ENCODE measurements at regions not wholly inside any gene's neighbourhood (a gene's known extent, or its start where the extent isn't known, plus 50 kb on each side); places are given as distances from the start of the nearest gene placed in this dataset.

GRCh38 chr7:415646-416525 lies 103.8 kb downstream of the PDGFA start:
- Mint-ChIP-seq H3K27ac (ENCODE audit: unreplicated experiment) (no peak overlapping the region), H3K9me3 (ENCODE audit: unreplicated experiment) (peaks cover 21% of the 10 kb centered on the region), H3K27me3 (ENCODE audit: unreplicated experiment) (no peaks in the 10 kb centered on the region), H3K4me1 (ENCODE audit: low read depth, unreplicated experiment) (no peaks in the 10 kb centered on the region), H3K4me3 (ENCODE audit: unreplicated experiment) (no peak overlapping the region), H3K36me3 (ENCODE audit: unreplicated experiment) (peaks cover 8% of the 10 kb centered on the region)
- DNase-seq, result no peak
- TF ChIP-seq CTCF (IDR thresholded peaks at IDR 0.05; ENCODE audit: partially characterized antibody, unreplicated experiment), result no peak

GRCh38 chr7:416761-417624 lies 102.7 kb downstream of the PDGFA start:
- no peak for DNase-seq
- Mint-ChIP-seq H3K27ac (ENCODE audit: unreplicated experiment) (no peak overlapping the region), H3K36me3 (ENCODE audit: unreplicated experiment) (peaks cover 8% of the 10 kb centered on the region), H3K4me3 (ENCODE audit: unreplicated experiment) (no peak overlapping the region), H3K4me1 (ENCODE audit: low read depth, unreplicated experiment) (no peaks in the 10 kb centered on the region), H3K27me3 (ENCODE audit: unreplicated experiment) (no peaks in the 10 kb centered on the region), H3K9me3 (ENCODE audit: unreplicated experiment) (peaks cover 21% of the 10 kb centered on the region)
- TF ChIP-seq CTCF (IDR thresholded peaks at IDR 0.05; ENCODE audit: partially characterized antibody, unreplicated experiment), result no peak

- Mint-ChIP-seq H3K27ac (ENCODE audit: unreplicated experiment) (no peak overlapping the region), H3K36me3 (ENCODE audit: unreplicated experiment) (peaks cover 8% of the 10 kb centered on the region), H3K9me3 (ENCODE audit: unreplicated experiment) (peaks cover 18% of the 10 kb centered on the region), H3K4me1 (ENCODE audit: low read depth, unreplicated experiment) (no peaks in the 10 kb centered on the region), H3K27me3 (ENCODE audit: unreplicated experiment) (no peaks in the 10 kb centered on the region), H3K4me3 (ENCODE audit: unreplicated experiment) (no peak overlapping the region)
- TF ChIP-seq CTCF (IDR thresholded peaks at IDR 0.05; ENCODE audit: partially characterized antibody, unreplicated experiment), result no peak
- no peak for DNase-seq
Measured at GRCh38 chr7:417625-417889, 102.1 kb downstream of the PDGFA start.

- DNase-seq, result no peak
- no peak overlapping the region for H3K4me3 Mint-ChIP-seq (ENCODE audit: unreplicated experiment)
- H3K36me3 Mint-ChIP-seq (ENCODE audit: unreplicated experiment), result peaks cover 8% of the 10 kb centered on the region
- TF ChIP-seq CTCF (IDR thresholded peaks at IDR 0.05; ENCODE audit: partially characterized antibody, unreplicated experiment), result no peak
- H3K27ac Mint-ChIP-seq (ENCODE audit: unreplicated experiment), result no peak overlapping the region
- peaks cover 15% of the 10 kb centered on the region for H3K9me3 Mint-ChIP-seq (ENCODE audit: unreplicated experiment)
- H3K4me1 Mint-ChIP-seq (ENCODE audit: low read depth, unreplicated experiment), result no peaks in the 10 kb centered on the region
- no peaks in the 10 kb centered on the region for H3K27me3 Mint-ChIP-seq (ENCODE audit: unreplicated experiment)
Measured at GRCh38 chr7:417973-418601, 101.6 kb downstream of the PDGFA start.

Measured in glutamatergic neuron (in vitro differentiated cells).